ENCODE measurements at regions not wholly inside any gene's neighbourhood (a gene's known extent, or its start where the extent isn't known, plus 50 kb on each side); places are given as distances from the start of the nearest gene placed in this dataset.

- CTCF ChIA-PET, result no interaction called here
- TF ChIP-seq EZH2 (IDR thresholded peaks at IDR 0.05; ENCODE audit: borderline replicate concordance, low read depth, low read length, poor library complexity, severe bottlenecking), result no peak
- TF ChIP-seq, protein P1, sequence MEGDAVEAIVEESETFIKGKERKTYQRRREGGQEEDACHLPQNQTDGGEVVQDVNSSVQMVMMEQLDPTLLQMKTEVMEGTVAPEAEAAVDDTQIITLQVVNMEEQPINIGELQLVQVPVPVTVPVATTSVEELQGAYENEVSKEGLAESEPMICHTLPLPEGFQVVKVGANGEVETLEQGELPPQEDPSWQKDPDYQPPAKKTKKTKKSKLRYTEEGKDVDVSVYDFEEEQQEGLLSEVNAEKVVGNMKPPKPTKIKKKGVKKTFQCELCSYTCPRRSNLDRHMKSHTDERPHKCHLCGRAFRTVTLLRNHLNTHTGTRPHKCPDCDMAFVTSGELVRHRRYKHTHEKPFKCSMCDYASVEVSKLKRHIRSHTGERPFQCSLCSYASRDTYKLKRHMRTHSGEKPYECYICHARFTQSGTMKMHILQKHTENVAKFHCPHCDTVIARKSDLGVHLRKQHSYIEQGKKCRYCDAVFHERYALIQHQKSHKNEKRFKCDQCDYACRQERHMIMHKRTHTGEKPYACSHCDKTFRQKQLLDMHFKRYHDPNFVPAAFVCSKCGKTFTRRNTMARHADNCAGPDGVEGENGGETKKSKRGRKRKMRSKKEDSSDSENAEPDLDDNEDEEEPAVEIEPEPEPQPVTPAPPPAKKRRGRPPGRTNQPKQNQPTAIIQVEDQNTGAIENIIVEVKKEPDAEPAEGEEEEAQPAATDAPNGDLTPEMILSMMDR (conservative IDR thresholded peaks at IDR 0.05; ENCODE audit: low read depth, low read length), result no peak
- no peaks in the 10 kb centered on the region for H3K36me3 ChIP-seq (ENCODE audit: insufficient read depth, low read length, poor library complexity, severe bottlenecking)
- H3K27me3 ChIP-seq (replicated peaks; ENCODE audit: insufficient read depth, low read depth, low read length, poor library complexity), result no peaks in the 10 kb centered on the region
- H3K27ac ChIP-seq (ENCODE audit: low read depth, low read length, poor library complexity, severe bottlenecking), result no peak overlapping the region
- H3K4me1 ChIP-seq (ENCODE audit: insufficient read depth, low read length, poor library complexity, severe bottlenecking), result peaks cover 43% of the 10 kb centered on the region
- no TSS peak for BruUV-seq (replicated peaks)
- no peaks in the 10 kb centered on the region for H3K9me3 ChIP-seq (ENCODE audit: low read depth, low read length, poor library complexity, severe bottlenecking)
- no peak overlapping the region for H3K4me3 ChIP-seq (ENCODE audit: low read depth, low read length, poor library complexity, severe bottlenecking)
- DNase-seq (ENCODE audit: low spot score), result no peak
- intact Hi-C loops (cut with micrococcal nuclease; ENCODE audit: unreplicated experiment), result no loop called here
- POLR2A ChIA-PET (ENCODE audit: low non-redundant PET), result no interaction called here
Measured at GRCh38 chr4:31040106-31040505, 319.9 kb downstream of the PCDH7 start.

DNA sequence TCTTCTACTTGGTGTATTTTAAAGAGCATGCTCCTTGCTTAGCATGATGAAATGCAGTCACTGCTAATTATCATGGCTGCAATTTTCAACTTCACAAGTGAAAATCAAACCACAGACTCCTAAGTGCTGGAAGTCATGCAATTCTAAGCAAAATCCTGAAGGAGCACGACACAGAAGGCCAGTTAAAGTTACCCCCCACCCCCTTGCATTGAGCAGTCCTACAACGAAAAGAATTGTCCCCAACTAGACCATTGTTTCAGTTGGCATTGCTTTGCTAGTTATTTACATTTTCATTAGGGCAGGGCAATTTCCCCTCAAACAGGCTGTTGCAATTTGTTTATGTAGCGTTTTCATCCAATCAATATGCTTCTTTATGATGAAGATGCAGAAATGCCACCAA is 321.2 kb downstream of the PCDH7 start:
- ChIA-PET POLR2A (ENCODE audit: low non-redundant PET) (no interaction called here), CTCF (no interaction called here)

DNA sequence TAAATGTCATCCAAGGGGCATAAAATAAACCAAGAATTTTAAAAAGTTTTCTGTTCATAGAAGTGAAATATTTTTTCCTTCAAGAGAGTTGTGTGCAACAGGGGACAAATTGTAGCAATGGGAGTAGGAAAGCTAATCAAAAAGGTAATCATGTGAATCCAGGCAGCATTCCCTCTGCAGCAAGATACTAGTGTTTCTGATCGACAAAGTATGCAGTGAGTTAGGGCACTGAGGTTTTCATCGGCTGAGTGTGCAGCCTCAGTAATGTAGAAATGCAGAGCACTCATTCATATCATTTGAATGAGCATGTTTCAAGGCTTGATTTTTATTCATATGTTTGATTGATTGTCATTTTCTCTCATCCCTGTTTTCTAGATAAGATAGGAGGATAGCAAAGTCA is 321.7 kb downstream of the PCDH7 start:
- no TSS peak for BruUV-seq (replicated peaks)
- DNase-seq (ENCODE audit: low spot score), result no peak
- H3K36me3 ChIP-seq (ENCODE audit: insufficient read depth, low read length, poor library complexity, severe bottlenecking), result no peaks in the 10 kb centered on the region
- no peak overlapping the region for H3K4me3 ChIP-seq (ENCODE audit: low read depth, low read length, poor library complexity, severe bottlenecking)
- no peaks in the 10 kb centered on the region for H3K9me3 ChIP-seq (ENCODE audit: low read depth, low read length, poor library complexity, severe bottlenecking)
- no peak overlapping the region for H3K27ac ChIP-seq (ENCODE audit: low read depth, low read length, poor library complexity, severe bottlenecking)
- H3K4me1 ChIP-seq (ENCODE audit: insufficient read depth, low read length, poor library complexity, severe bottlenecking), result peaks cover 60% of the 10 kb centered on the region
- H3K27me3 ChIP-seq (replicated peaks; ENCODE audit: insufficient read depth, low read depth, low read length, poor library complexity), result no peaks in the 10 kb centered on the region
- TF ChIP-seq EZH2 (IDR thresholded peaks at IDR 0.05; ENCODE audit: borderline replicate concordance, low read depth, low read length, poor library complexity, severe bottlenecking), result no peak
- TF ChIP-seq, protein P1 (conservative IDR thresholded peaks at IDR 0.05; ENCODE audit: low read depth, low read length), result no peak
- CTCF ChIA-PET, result no interaction called here
- POLR2A ChIA-PET (ENCODE audit: low non-redundant PET), result no interaction called here
- intact Hi-C loops (cut with micrococcal nuclease; ENCODE audit: unreplicated experiment), result no loop called here

More for the DNA sequence above, 321.2 kb downstream of the PCDH7 start:
- Histone ChIP-seq H3K9me3 (ENCODE audit: low read depth, low read length, poor library complexity, severe bottlenecking) (no peaks in the 10 kb centered on the region), H3K36me3 (ENCODE audit: insufficient read depth, low read length, poor library complexity, severe bottlenecking) (no peaks in the 10 kb centered on the region), H3K4me3 (ENCODE audit: low read depth, low read length, poor library complexity, severe bottlenecking) (no peak overlapping the region), H3K27ac (ENCODE audit: low read depth, low read length, poor library complexity, severe bottlenecking) (no peak overlapping the region), H3K27me3 (replicated peaks; ENCODE audit: insufficient read depth, low read depth, low read length, poor library complexity) (no peaks in the 10 kb centered on the region), H3K4me1 (ENCODE audit: insufficient read depth, low read length, poor library complexity, severe bottlenecking) (peaks cover 56% of the 10 kb centered on the region)
- no peak for DNase-seq (ENCODE audit: low spot score)
- intact Hi-C loops (cut with micrococcal nuclease; ENCODE audit: unreplicated experiment), result no loop called here
- BruUV-seq (replicated peaks), result no TSS peak
- TF ChIP-seq, protein P1 (conservative IDR thresholded peaks at IDR 0.05; ENCODE audit: low read depth, low read length), result no peak
